CD14-positive monocyte (primary cell): ENCODE measurements at regions not wholly inside any gene's neighbourhood (a gene's known extent, or its start where the extent isn't known, plus 50 kb on each side); places are given as distances from the start of the nearest gene placed in this dataset.

ENCODE experiments used
- DNase-seq, 3 donors: peaks; one replicate each; pipeline ENCODE4 v3.0.0-alpha.2; 2011 to 2022
- H2AFZ ChIP-seq: 2 replicates; pipeline ENCODE4 v1.6.0; 2012; ENCODE audit warnings: mild to moderate bottlenecking, low read depth, low read length, inconsistent platforms; ENCODE audit not compliant: insufficient read depth, poor library complexity, severe bottlenecking
- H3K27ac ChIP-seq, 2 donors: 1 replicate in 1 of 2; 2 replicates in 1 of 2; pipeline ENCODE4 v1.5.1; 2012 to 2013; ENCODE audit warnings: low read length in 2 of 2, control low read depth in 1 of 2, inconsistent platforms in 1 of 2, low read depth in 1 of 2, mild to moderate bottlenecking in 1 of 2
- H3K27me3 ChIP-seq, 2 donors: one replicate each; pipeline versions ENCODE4 v1.6.0 to v1.6.1; 2011 to 2013; ENCODE audit warnings: low read length in 2 of 2; ENCODE audit not compliant: control insufficient read depth in 2 of 2, insufficient read depth in 2 of 2
- H3K36me3 ChIP-seq, 2 donors: replicated peaks in 1 of 2; 1 replicate in 1 of 2; 2 replicates in 1 of 2; pipeline versions ENCODE4 v1.5.1 to v1.6.1; 2012 to 2013; ENCODE audit warnings: low read length in 2 of 2, control low read depth in 1 of 2, inconsistent platforms in 1 of 2, mild to moderate bottlenecking in 1 of 2; ENCODE audit not compliant: insufficient read depth in 2 of 2, control insufficient read depth in 1 of 2
- H3K4me1 ChIP-seq, 2 donors: 1 replicate in 1 of 2; 2 replicates in 1 of 2; pipeline versions ENCODE4 v1.5.1 to v1.6.1; 2012 to 2013; ENCODE audit warnings: low read length in 2 of 2, control low read depth in 1 of 2, inconsistent platforms in 1 of 2, mild to moderate bottlenecking in 1 of 2, moderate library complexity in 1 of 2; ENCODE audit not compliant: insufficient read depth in 2 of 2, control insufficient read depth in 1 of 2
- H3K4me2 ChIP-seq: replicated peaks from 2 replicates; pipeline ENCODE3; 2012; ENCODE audit warnings: low read length, moderate library complexity, mild to moderate bottlenecking; ENCODE audit not compliant: poor library complexity, severe bottlenecking; ENCODE audit errors: extremely low read depth
- H3K4me3 ChIP-seq, 3 experiments: fragments of 200-600 bp in 1 of 3; sonication (generic) in 1 of 3; replicated peaks in 1 of 3; 1 replicate in 2 of 3; 2 replicates in 1 of 3; pipeline ENCODE4 v1.5.1; 2011 to 2013; ENCODE audit warnings: low read length in 3 of 3, mild to moderate bottlenecking in 3 of 3, control low read depth in 2 of 3, low read depth in 2 of 3, inconsistent platforms in 1 of 3, moderate library complexity in 1 of 3
- H3K79me2 ChIP-seq: 2 replicates; pipeline ENCODE4 v1.6.0; 2012; ENCODE audit warnings: mild to moderate bottlenecking, control low read depth, inconsistent platforms, low read length, moderate library complexity; ENCODE audit not compliant: insufficient read depth
- H3K9ac ChIP-seq: 2 replicates; pipeline ENCODE4 v1.6.0; 2017; ENCODE audit warnings: low read length, mild to moderate bottlenecking; ENCODE audit not compliant: insufficient read depth, poor library complexity, severe bottlenecking
- H3K9me3 ChIP-seq, 2 donors: replicated peaks in 1 of 2; 1 replicate in 1 of 2; 2 replicates in 1 of 2; pipeline versions ENCODE4 v1.5.1 to v1.6.1; 2012 to 2013; ENCODE audit warnings: low read length in 2 of 2, control low read depth in 1 of 2; ENCODE audit not compliant: control insufficient read depth in 1 of 2, insufficient read depth in 1 of 2
- H4K20me1 ChIP-seq: 2 replicates; pipeline ENCODE4 v1.6.0; 2012; ENCODE audit warnings: mild to moderate bottlenecking, low read length, control low read depth, moderate library complexity; ENCODE audit not compliant: insufficient read depth
- H3K27ac Mint-ChIP-seq, 7 donors: one replicate each; pipeline ENCODE4 v1.8.0; 2020; ENCODE audit warnings: mild to moderate bottlenecking in 7 of 7, mixed read lengths in 7 of 7, moderate library complexity in 6 of 7, inconsistent platforms in 2 of 7
- H3K27me3 Mint-ChIP-seq, 3 donors: one replicate each; pipeline ENCODE4 v1.8.0; 2021 to 2022; ENCODE audit warnings: low read depth in 3 of 3, mild to moderate bottlenecking in 3 of 3, mixed read lengths in 3 of 3, moderate library complexity in 3 of 3, inconsistent platforms in 1 of 3
- H3K36me3 Mint-ChIP-seq, 2 donors: one replicate each; pipeline ENCODE4 v1.8.0; 2020; ENCODE audit warnings: mixed read lengths in 2 of 2, inconsistent platforms in 1 of 2, mild to moderate bottlenecking in 1 of 2
- H3K4me1 Mint-ChIP-seq: one replicate; pipeline ENCODE4 v1.8.0; 2020; ENCODE audit warnings: mild to moderate bottlenecking, mixed read lengths
- H3K4me3 Mint-ChIP-seq, 2 donors: one replicate each; pipeline ENCODE4 v1.8.0; 2020; ENCODE audit warnings: mild to moderate bottlenecking in 2 of 2, mixed read lengths in 2 of 2, moderate library complexity in 1 of 2
- H3K9me3 Mint-ChIP-seq, 7 donors: one replicate each; pipeline ENCODE4 v1.8.0; 2020 to 2022; ENCODE audit warnings: mixed read lengths in 7 of 7, mild to moderate bottlenecking in 6 of 7, moderate library complexity in 6 of 7, inconsistent platforms in 2 of 7
- WGBS: methylation state at CpG from one replicate; pipeline ENCODE4 v1.1.5; 2013; ENCODE audit warnings: missing lambda C conversion rate; ENCODE audit not compliant: insufficient coverage; 5-methylcytosine and 5-hydroxymethylcytosine counted together
- intact Hi-C, 2 donors: fragments of 100-400 bp; cut with micrococcal nuclease; formaldehyde crosslinking; loops; one replicate each; pipeline versions ENCODE4 v1.15.0 to v1.15.1; 2023
- TF ChIP-seq, protein P1 (sequence below): fragments of 200-600 bp; IDR thresholded peaks from one replicate; pipeline ENCODE4 v1.8.0; 2022; ENCODE audit warnings: antibody characterized with exemption, mild to moderate bottlenecking

DNA sequence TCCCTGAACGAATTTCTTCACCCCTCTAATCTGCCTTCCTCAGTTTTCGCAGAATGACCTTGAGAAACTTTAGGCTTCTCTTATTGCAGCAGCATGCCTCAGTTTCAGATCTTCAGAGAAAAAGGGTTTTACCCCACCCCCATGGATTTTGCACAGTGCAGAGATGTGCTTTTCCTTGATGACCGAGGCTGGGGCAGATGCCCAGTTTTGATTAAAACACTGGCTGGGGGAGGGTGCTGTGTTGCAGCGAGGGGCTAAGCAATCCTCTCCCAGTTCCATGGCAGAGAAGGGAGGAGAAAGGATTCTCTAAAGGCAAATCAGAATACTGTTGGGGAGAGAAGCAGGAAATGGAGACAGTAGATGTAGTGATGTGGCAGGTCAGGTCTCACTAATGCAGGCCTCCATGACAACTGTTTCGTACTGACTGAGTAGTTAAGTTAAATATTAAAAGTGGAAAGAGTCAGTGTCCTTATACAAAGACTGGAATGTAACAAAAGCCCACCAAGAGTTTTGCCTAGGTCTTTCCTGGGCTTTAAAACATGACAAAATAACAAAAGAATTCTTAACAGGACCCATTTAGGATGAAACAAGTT is 50.8 kb upstream of the PDZD8 start:
- peaks cover 0 to 5% (median 4%) of the 10 kb centered on the region in 3 donors for H3K27me3 Mint-ChIP-seq
- H3K27me3 ChIP-seq, result no peaks in the 10 kb centered on the region
- no peak overlapping the region for H3K4me3 Mint-ChIP-seq
- DNase-seq, result no peak
- no peak overlapping the region for H3K4me3 ChIP-seq
- no peaks in the 10 kb centered on the region for H3K36me3 Mint-ChIP-seq
- peaks cover 2% of the 10 kb centered on the region in 2 donors for H3K4me1 ChIP-seq
- WGBS, result 100% methylated on average over 3 of the region's 5 CpGs
- H2AFZ ChIP-seq, result no peak overlapping the region
- TF ChIP-seq, protein P1, sequence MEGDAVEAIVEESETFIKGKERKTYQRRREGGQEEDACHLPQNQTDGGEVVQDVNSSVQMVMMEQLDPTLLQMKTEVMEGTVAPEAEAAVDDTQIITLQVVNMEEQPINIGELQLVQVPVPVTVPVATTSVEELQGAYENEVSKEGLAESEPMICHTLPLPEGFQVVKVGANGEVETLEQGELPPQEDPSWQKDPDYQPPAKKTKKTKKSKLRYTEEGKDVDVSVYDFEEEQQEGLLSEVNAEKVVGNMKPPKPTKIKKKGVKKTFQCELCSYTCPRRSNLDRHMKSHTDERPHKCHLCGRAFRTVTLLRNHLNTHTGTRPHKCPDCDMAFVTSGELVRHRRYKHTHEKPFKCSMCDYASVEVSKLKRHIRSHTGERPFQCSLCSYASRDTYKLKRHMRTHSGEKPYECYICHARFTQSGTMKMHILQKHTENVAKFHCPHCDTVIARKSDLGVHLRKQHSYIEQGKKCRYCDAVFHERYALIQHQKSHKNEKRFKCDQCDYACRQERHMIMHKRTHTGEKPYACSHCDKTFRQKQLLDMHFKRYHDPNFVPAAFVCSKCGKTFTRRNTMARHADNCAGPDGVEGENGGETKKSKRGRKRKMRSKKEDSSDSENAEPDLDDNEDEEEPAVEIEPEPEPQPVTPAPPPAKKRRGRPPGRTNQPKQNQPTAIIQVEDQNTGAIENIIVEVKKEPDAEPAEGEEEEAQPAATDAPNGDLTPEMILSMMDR, result no peak
- H3K9me3 ChIP-seq, result no peaks in the 10 kb centered on the region
- no peak overlapping the region for H3K4me2 ChIP-seq
- intact Hi-C loops, result loop anchor here in 1 of 2 donors (10.0 kb wide), 1 partner anchor 819 kb away; no protein-coding TSS in a partner anchor
- no peaks in the 10 kb centered on the region for H3K79me2 ChIP-seq
- H3K27ac ChIP-seq, result no peak overlapping the region
- H3K9me3 Mint-ChIP-seq, result peaks cover 0 to 2% (median 0%) of the 10 kb centered on the region in 7 donors
- H3K9ac ChIP-seq, result no peak overlapping the region
- no peak overlapping the region for H3K27ac Mint-ChIP-seq
- H3K4me1 Mint-ChIP-seq, result peaks cover 9% of the 10 kb centered on the region
- H4K20me1 ChIP-seq, result no peaks in the 10 kb centered on the region
- H3K36me3 ChIP-seq, result no peaks in the 10 kb centered on the region

DNA sequence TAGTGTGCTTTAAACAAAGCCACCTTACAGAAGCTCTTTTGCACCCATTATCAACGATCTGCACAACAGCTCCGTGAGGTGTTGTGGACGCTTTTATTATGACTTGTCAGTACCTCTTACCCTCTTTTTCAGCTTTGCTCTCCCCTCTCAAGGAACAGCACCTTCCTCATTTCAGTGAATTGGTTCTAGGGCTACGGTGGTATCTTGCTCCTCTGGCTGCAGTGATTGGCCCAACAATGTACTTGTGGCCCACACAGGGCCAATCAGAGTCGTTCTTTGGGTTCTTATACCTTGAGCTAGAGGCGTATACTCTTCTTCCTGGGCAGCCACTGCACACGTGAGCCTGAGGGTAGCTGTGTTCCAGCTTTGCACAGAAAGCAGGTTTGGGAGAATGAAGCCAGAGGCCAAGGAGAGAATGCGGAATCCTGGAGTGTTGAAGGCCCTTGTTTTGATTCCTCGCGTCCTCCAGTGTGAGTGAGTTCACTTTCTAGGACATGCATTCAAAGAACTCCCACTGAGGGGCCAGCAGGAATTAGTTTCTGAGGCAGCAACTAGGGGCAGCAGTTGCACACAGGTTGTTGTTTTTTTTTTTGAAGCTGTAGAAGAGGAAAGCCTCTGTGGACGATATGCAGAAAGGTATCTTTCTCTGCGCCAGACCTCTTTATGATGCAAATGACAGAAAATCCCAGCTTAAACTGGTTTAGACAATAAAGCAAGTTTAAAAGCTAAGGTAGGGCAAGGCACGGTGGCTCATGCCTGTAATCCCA is 49.8 kb upstream of the PDZD8 start:
- TF ChIP-seq, protein P1, result no peak
- Histone ChIP-seq H3K27ac (no peak overlapping the region), H4K20me1 (no peaks in the 10 kb centered on the region), H3K79me2 (no peaks in the 10 kb centered on the region), H3K9ac (no peak overlapping the region), H3K4me2 (no peak overlapping the region), H3K27me3 (no peaks in the 10 kb centered on the region), H3K4me3 (no peak overlapping the region), H2AFZ (no peak overlapping the region), H3K36me3 (no peaks in the 10 kb centered on the region), H3K4me1 (peaks cover 2 to 3% of the 10 kb centered on the region in 2 donors), H3K9me3 (no peaks in the 10 kb centered on the region)
- H3K4me3 Mint-ChIP-seq, result no peak overlapping the region
- 89% methylated on average over 11 of the region's 13 CpGs for WGBS
- peaks cover 10% of the 10 kb centered on the region for H3K4me1 Mint-ChIP-seq
- DNase-seq, result no peak
- no peak overlapping the region for H3K27ac Mint-ChIP-seq
- H3K27me3 Mint-ChIP-seq, result peaks cover 0 to 5% (median 4%) of the 10 kb centered on the region in 3 donors
- no peaks in the 10 kb centered on the region for H3K36me3 Mint-ChIP-seq
- H3K9me3 Mint-ChIP-seq, result peaks cover 0 to 2% (median 0%) of the 10 kb centered on the region in 7 donors
- intact Hi-C loops, result loop anchor here in 1 of 2 donors (10.0 kb wide), 1 partner anchor 820 kb away; no protein-coding TSS in a partner anchor
